ENCODE measurements at regions not wholly inside any gene's neighbourhood (a gene's known extent, or its start where the extent isn't known, plus 50 kb on each side); places are given as distances from the start of the nearest gene placed in this dataset.

DNA sequence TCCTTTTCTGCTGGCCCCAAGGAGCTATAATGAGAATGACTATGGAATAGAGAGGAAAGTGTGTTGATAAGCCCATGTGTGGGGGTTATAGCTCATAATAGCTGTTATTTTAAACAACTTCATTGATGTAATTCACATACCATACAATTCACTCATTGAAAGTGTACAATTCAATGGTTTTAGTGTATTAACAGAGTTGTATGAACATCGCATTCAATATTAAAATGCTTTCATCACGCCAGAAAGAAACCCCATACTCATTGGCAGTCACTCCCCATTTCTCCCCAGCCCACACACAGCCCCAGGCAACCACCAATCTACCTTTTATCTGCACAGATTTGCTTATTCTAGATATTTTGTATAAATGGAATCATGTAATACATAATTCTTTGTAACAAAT lies 139.6 kb upstream of the CYP1B1 start:
- no peaks in the 10 kb centered on the region for H3K9me3 ChIP-seq (replicated peaks; ENCODE audit: insufficient read depth, low read length)
- no peak overlapping the region for H2AFZ ChIP-seq (ENCODE audit: low read length)
- H3F3A ChIP-seq (ENCODE audit: insufficient read depth, low read length), result no peaks in the 10 kb centered on the region
- H4K20me1 ChIP-seq (ENCODE audit: insufficient read depth, low read length), result no peaks in the 10 kb centered on the region
- H3K36me3 ChIP-seq (replicated peaks; ENCODE audit: insufficient read depth, low read length), result no peaks in the 10 kb centered on the region
- no peak overlapping the region for H3K4me2 ChIP-seq (ENCODE audit: low read depth, low read length)
- no peak for TF ChIP-seq EZH2phosphoT487 (IDR thresholded peaks at IDR 0.05; ENCODE audit: low read length)
- no peaks in the 10 kb centered on the region for H3K79me2 ChIP-seq (ENCODE audit: low read length)
- H3K9me2 ChIP-seq (replicated peaks; ENCODE audit: insufficient read depth, low read length), result no peaks in the 10 kb centered on the region
- H3K4me1 ChIP-seq (ENCODE audit: low read length), result no peaks in the 10 kb centered on the region
- H3K4me3 ChIP-seq (ENCODE audit: low read length), result no peak overlapping the region
- no peak for DNase-seq
- H3K9ac ChIP-seq (ENCODE audit: low read length), result no peak overlapping the region
- H3K27ac ChIP-seq (ENCODE audit: low read length), result no peak overlapping the region
- no peaks in the 10 kb centered on the region for H3K27me3 ChIP-seq (replicated peaks; ENCODE audit: insufficient read depth, low read length)

DNA sequence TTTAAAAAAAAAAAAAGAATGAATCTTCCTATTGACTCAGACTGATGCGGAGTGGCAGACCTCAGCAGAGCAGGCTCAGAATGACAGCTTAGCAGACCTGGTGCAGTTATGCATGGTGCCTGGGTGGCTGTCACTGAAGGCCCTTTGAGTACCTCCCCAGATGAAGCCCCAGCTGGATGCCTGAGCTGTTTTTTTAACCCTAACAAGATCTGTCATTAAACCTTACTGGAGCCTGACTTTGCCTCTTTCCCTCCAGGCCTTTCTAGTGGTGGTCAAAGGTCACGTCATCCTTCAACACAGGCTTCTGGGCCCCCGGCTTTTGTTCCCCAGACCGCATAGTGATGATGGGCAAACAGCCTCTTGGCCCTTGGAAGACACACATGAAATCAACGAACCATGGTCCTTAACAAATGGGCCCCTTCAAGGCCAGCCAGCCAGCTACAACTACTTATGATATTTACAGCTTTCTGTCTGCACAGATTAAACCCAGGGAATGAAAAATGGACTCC lies 138.3 kb upstream of the CYP1B1 start:
- no peaks in the 10 kb centered on the region for H3K9me2 ChIP-seq (replicated peaks; ENCODE audit: insufficient read depth, low read length)
- TF ChIP-seq, protein P1, sequence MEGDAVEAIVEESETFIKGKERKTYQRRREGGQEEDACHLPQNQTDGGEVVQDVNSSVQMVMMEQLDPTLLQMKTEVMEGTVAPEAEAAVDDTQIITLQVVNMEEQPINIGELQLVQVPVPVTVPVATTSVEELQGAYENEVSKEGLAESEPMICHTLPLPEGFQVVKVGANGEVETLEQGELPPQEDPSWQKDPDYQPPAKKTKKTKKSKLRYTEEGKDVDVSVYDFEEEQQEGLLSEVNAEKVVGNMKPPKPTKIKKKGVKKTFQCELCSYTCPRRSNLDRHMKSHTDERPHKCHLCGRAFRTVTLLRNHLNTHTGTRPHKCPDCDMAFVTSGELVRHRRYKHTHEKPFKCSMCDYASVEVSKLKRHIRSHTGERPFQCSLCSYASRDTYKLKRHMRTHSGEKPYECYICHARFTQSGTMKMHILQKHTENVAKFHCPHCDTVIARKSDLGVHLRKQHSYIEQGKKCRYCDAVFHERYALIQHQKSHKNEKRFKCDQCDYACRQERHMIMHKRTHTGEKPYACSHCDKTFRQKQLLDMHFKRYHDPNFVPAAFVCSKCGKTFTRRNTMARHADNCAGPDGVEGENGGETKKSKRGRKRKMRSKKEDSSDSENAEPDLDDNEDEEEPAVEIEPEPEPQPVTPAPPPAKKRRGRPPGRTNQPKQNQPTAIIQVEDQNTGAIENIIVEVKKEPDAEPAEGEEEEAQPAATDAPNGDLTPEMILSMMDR (IDR thresholded peaks at IDR 0.05; ENCODE audit: low read length), result no peak
- TF ChIP-seq EZH2phosphoT487 (IDR thresholded peaks at IDR 0.05; ENCODE audit: low read length), result no peak
- no peak for TF ChIP-seq EZH2 (optimal IDR thresholded peaks at IDR 0.05; ENCODE audit: low read depth, low read length)
- no peak overlapping the region for H3K4me3 ChIP-seq (ENCODE audit: low read length)
- no peak overlapping the region for H3K4me2 ChIP-seq (ENCODE audit: low read depth, low read length)
- H3K9ac ChIP-seq (ENCODE audit: low read length), result no peak overlapping the region
- no peak for DNase-seq
- H2AFZ ChIP-seq (ENCODE audit: low read length), result no peak overlapping the region
- H4K20me1 ChIP-seq (ENCODE audit: insufficient read depth, low read length), result no peaks in the 10 kb centered on the region
- no peaks in the 10 kb centered on the region for H3K36me3 ChIP-seq (replicated peaks; ENCODE audit: insufficient read depth, low read length)
- H3K27me3 ChIP-seq (replicated peaks; ENCODE audit: insufficient read depth, low read length), result no peaks in the 10 kb centered on the region
- no peak overlapping the region for H3K27ac ChIP-seq (ENCODE audit: low read length)
- no peaks in the 10 kb centered on the region for H3K4me1 ChIP-seq (ENCODE audit: low read length)
- H3K79me2 ChIP-seq (ENCODE audit: low read length), result no peaks in the 10 kb centered on the region
- no peaks in the 10 kb centered on the region for H3K9me3 ChIP-seq (replicated peaks; ENCODE audit: insufficient read depth, low read length)
- no peaks in the 10 kb centered on the region for H3F3A ChIP-seq (ENCODE audit: insufficient read depth, low read length)

DNA sequence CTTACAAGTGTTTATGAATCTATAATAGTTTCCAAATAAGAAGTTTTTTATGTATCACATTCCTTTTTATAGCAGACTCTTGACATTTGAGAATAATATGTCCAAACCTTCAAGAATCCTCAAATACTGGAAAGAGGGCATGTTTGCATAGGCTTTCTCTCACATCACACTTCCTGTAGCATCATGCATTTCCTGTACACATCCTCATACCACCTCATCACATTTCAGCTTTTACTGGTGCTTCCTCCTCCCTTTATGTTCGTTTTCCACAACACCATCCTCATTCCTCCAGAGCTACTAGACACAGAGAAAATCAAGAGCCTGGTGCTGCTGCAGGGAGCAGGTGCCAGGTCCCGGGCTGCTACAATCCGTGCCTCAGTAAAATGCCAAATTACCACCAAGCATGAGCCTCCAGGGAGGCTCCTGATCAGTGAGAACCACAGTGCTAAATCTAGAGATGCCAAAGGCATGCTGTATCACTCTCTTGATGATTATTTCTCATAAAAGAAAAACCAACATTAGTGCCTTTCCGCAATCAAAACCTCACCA lies 137.7 kb upstream of the CYP1B1 start:
- Histone ChIP-seq H3K27me3 (replicated peaks; ENCODE audit: insufficient read depth, low read length) (no peaks in the 10 kb centered on the region), H3K9me2 (replicated peaks; ENCODE audit: insufficient read depth, low read length) (no peaks in the 10 kb centered on the region), H3K27ac (ENCODE audit: low read length) (no peak overlapping the region), H3K9ac (ENCODE audit: low read length) (no peak overlapping the region), H3K9me3 (replicated peaks; ENCODE audit: insufficient read depth, low read length) (no peaks in the 10 kb centered on the region), H3K36me3 (replicated peaks; ENCODE audit: insufficient read depth, low read length) (no peaks in the 10 kb centered on the region), H3F3A (ENCODE audit: insufficient read depth, low read length) (no peaks in the 10 kb centered on the region), H3K4me1 (ENCODE audit: low read length) (no peaks in the 10 kb centered on the region), H3K4me3 (ENCODE audit: low read length) (no peak overlapping the region), H3K79me2 (ENCODE audit: low read length) (no peaks in the 10 kb centered on the region), H3K4me2 (ENCODE audit: low read depth, low read length) (no peak overlapping the region), H2AFZ (ENCODE audit: low read length) (no peak overlapping the region), H4K20me1 (ENCODE audit: insufficient read depth, low read length) (no peaks in the 10 kb centered on the region)
- no peak for DNase-seq
- no peak for TF ChIP-seq EZH2phosphoT487 (IDR thresholded peaks at IDR 0.05; ENCODE audit: low read length)
- TF ChIP-seq EZH2 (optimal IDR thresholded peaks at IDR 0.05; ENCODE audit: low read depth, low read length), result no peak
- TF ChIP-seq, protein P1 (IDR thresholded peaks at IDR 0.05; ENCODE audit: low read length), result no peak

DNA sequence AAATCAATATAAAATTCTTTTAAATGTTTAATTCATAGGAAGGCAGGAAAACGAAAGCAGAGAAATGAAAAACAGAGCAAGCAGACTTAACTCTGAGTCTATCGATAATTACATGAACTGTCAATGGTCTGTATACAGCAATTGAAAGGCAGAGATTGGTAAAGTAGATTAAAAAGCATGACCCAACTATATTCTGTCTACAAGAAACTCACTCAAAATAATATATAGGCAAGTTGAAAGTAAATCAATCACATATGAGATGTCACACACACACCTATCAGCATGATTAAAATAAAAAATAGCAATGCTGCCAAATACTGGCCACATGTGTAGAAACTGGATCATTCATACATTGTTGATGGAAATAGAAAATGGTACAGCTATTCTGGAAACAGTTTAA lies 136.4 kb upstream of the CYP1B1 start:
- Histone ChIP-seq H3K4me1 (ENCODE audit: low read length) (no peaks in the 10 kb centered on the region), H4K20me1 (ENCODE audit: insufficient read depth, low read length) (no peaks in the 10 kb centered on the region), H3K4me2 (ENCODE audit: low read depth, low read length) (no peak overlapping the region), H3K9ac (ENCODE audit: low read length) (no peak overlapping the region), H3F3A (ENCODE audit: insufficient read depth, low read length) (no peaks in the 10 kb centered on the region), H3K9me2 (replicated peaks; ENCODE audit: insufficient read depth, low read length) (no peaks in the 10 kb centered on the region), H3K27ac (ENCODE audit: low read length) (no peak overlapping the region), H2AFZ (ENCODE audit: low read length) (no peak overlapping the region), H3K36me3 (replicated peaks; ENCODE audit: insufficient read depth, low read length) (no peaks in the 10 kb centered on the region), H3K9me3 (replicated peaks; ENCODE audit: insufficient read depth, low read length) (no peaks in the 10 kb centered on the region), H3K27me3 (replicated peaks; ENCODE audit: insufficient read depth, low read length) (no peaks in the 10 kb centered on the region), H3K4me3 (ENCODE audit: low read length) (no peak overlapping the region), H3K79me2 (ENCODE audit: low read length) (no peaks in the 10 kb centered on the region)
- TF ChIP-seq EZH2phosphoT487 (IDR thresholded peaks at IDR 0.05; ENCODE audit: low read length) (no peak), EZH2 (optimal IDR thresholded peaks at IDR 0.05; ENCODE audit: low read depth, low read length) (no peak)
- TF ChIP-seq, protein P1 (IDR thresholded peaks at IDR 0.05; ENCODE audit: low read length), result no peak
- no peak for DNase-seq

Measured in MM.1S (cell line).